GM20000 (cell line): ENCODE measurements at regions not wholly inside any gene's neighbourhood (a gene's known extent, or its start where the extent isn't known, plus 50 kb on each side); places are given as distances from the start of the nearest gene placed in this dataset.
"Not testable (repeated sequence)": the region's sequence is repeated elsewhere in the genome, so short reads cannot be mapped to it uniquely, and the experiment has no call there.

ENCODE experiments used
- DNase-seq: peaks from one replicate; pipeline ENCODE4 v3.0.0; 2012; ENCODE audit warnings: low spot score
- TF ChIP-seq, protein P1 (sequence below): IDR thresholded peaks from 2 replicates; pipeline ENCODE4 v1.5.1; 2012; ENCODE audit warnings: mild to moderate bottlenecking, control low read depth; ENCODE audit errors: extremely low read depth, missing control alignments

DNA sequence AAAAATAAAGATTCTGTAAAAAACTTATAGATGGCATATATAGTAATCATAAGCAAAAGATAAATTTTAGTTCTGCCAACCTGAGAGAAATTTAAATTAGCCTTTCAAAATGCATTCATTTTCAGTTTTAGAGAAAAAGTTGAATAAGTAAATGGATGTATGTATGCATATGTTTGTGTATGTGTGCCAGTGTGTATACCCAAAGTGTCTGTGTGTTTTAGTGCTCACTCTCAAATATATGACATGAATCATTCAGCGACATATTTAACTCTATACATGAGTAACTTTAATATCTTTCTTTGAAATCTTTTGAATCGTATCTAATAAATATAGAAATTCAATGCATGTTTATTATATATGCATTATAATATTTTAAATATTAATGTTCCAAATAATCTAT, 274.5 kb downstream of the SRGAP2C start:
- DNase-seq, result no peak
- TF ChIP-seq, protein P1, sequence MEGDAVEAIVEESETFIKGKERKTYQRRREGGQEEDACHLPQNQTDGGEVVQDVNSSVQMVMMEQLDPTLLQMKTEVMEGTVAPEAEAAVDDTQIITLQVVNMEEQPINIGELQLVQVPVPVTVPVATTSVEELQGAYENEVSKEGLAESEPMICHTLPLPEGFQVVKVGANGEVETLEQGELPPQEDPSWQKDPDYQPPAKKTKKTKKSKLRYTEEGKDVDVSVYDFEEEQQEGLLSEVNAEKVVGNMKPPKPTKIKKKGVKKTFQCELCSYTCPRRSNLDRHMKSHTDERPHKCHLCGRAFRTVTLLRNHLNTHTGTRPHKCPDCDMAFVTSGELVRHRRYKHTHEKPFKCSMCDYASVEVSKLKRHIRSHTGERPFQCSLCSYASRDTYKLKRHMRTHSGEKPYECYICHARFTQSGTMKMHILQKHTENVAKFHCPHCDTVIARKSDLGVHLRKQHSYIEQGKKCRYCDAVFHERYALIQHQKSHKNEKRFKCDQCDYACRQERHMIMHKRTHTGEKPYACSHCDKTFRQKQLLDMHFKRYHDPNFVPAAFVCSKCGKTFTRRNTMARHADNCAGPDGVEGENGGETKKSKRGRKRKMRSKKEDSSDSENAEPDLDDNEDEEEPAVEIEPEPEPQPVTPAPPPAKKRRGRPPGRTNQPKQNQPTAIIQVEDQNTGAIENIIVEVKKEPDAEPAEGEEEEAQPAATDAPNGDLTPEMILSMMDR, result no peak

DNA sequence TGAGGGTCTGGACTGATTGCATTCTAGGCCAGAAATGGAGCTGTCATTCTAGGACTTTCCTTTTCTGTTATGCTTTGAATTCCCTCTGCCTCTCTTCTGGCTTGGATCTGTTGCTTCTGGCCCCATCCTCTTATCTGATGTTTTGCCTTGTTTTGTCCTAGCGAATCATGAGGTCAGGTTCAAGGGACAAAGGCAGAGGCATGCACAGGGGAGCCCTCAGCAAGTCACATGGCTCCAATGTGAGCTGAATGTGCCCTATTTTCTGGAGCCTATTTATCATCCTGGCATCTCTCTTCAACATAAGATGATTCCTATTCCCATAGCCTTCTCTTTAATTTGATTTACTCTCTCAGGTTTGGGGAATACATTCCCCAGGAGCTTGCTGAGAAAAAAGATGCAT, 284.6 kb downstream of the SRGAP2C start:
- DNase-seq, result not testable (repeated sequence)

DNA sequence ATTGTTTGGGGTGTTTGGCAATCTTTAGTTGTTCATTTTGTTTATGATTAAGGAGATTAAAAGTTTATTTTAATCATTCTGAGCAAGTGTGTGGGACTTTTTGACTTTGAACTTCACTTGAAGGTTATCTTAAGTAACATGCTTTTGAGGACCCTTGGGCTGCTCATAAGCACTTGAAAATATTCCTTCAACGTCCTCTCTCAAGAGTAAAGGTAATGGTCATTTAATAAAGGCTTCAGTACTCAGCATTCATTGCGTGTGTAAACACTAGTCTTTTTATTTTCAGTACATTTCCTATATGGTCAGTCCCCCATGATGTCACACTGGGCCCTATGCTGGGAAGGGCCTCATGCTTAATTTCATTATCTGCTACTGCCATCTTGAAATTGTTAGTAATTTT, 285.6 kb downstream of the SRGAP2C start:
- not testable (repeated sequence) for DNase-seq

DNA sequence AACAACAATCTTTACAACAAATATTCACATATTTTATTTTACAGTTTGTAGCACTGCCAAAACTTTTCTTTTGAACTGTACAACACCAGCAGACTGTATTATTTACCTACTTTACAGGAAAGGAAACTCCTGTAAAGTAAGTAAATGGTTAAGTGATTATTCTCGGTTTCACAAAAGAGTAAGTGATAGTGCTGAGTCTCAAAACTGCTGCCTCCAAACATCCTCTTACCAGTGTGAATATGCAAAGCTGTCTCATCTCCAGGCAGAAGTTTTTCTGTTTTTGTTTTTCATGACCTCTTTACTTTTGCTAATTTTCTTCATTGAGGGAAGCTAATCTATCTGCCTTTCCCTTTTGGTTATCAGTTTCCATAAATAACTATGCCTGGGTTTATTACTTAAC, 286.7 kb downstream of the SRGAP2C start:
- no peak for DNase-seq

DNA sequence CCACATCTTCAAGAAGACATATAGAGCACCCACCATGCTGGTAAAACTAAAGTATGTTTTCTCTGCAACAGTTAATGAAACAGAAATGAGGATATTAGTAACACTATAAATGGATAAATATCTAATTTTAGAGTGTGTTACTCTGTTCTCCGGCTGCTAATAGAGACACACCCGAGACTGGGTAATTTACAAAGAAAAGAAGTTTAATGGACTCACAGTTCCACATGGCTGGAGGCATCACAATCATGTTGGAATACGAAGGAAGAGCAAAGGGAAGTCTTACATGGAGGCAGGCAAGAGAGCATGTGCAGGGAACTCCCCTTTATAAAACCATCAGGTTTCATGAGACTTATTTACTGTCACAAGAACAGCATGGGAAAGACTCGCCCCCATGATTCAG, 287.2 kb downstream of the SRGAP2C start:
- TF ChIP-seq, protein P1, result no peak
- no peak for DNase-seq

More for the DNA sequence above, 286.7 kb downstream of the SRGAP2C start:
- TF ChIP-seq, protein P1, result no peak

DNA sequence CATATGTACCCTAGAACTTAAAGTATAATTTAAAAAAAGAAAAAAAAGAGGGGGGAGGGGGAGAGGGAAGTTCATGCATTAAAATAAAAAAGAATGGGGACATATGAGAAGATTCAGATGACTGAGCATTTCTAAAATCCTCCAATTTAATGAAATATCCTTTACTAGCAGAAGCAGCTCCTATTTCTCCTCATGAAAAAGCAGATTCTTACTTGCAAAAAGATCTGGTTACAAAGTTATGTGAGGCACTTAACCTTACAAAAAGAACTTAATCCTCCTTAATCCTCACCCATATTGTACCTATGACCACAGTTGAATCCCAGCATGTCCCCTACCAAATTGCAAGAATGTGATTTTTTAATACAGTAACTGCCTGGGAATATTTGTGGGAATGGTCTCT, 298.5 kb downstream of the SRGAP2C start:
- no peak for DNase-seq
- TF ChIP-seq, protein P1, result no peak

DNA sequence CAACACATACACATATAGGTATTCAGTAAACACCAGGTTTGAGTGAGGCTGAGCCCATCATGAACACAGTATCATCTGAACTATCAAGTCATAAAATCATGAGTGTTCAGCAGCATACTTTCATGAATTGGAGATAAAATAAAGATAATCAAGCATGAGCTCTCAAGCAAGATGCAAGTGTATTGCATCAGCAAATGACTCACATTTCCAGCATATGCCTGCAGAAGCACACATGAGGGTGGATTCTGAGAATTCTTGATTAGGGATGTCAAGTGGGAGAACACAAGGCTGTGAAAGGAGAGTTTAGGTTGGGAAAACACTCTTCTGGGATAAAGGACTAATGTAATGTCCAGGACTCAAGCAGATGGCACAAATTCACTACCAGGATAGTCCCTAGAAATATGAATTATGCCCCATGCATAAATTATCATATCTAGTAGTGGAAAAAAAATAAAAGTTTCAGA, 299.2 kb downstream of the SRGAP2C start:
- DNase-seq, result no peak
- TF ChIP-seq, protein P1, result no peak

DNA sequence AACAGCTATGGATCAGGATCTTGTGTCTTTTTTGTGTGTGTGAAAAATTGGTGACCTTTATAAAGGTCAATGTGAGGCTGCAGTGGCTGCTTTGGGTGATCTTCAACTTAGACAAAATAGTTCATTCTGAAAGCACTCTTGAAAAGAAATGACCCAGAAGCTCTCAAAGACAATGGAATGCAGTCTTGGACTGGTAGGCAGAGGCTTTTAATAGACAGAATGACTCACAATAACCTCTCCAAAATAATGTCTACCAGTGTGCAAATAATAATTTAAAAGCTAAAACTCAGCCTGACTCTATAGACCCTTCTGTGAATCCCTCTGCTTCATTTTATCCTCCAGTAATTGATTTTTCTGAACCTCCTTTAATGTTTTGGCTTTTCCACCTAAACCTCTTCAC, 310.0 kb downstream of the SRGAP2C start:
- not testable (repeated sequence) for DNase-seq

DNA sequence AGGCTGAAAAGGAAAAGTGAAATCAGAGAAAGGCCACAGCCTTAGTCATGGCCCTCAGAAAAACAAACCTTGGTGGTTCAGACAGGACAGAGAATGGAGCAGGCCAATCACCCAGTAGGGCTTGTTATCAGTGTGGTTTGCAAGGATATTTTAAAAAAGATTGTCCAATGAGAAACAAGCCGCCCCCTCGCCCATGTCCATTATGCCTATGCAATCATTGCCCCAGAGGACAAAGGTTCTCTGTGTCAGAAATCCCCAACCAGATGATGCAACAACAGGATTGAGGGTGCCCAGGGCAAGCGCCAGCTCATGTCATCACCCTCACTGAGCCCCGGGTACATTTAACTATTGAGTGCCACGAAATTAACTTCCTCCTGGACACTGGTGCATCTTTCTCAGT, 326.7 kb downstream of the SRGAP2C start:
- DNase-seq, result not testable (repeated sequence)

DNA sequence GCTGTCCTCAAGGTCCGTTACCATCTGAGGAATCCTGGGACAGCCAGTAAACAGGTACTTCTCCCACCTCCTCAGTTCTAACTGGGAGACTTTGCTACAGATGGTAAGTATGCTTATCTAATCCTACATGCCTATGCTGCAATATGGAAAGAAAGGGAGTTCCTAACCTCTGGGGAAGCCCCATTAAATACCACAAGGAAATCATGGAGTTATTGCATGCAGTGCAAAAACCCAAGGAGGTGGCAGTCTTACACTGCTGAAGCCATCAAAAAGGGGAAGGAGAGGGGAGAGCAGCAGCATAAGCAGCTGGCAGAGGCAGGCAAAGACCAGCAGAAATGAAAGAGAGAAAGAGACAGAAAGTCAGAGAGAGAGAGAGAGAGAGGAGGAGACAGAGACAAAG, 327.1 kb downstream of the SRGAP2C start:
- DNase-seq, result not testable (repeated sequence)
